Astrocyte (in vitro differentiated cells and primary cell): ENCODE measurements at regions not wholly inside any gene's neighbourhood (a gene's known extent, or its start where the extent isn't known, plus 50 kb on each side); places are given as distances from the start of the nearest gene placed in this dataset.
A peak's percentile ranks its signal among the peaks of the same experiment; 100 is the strongest.

Experiments used
- DNase-seq: peaks from one replicate; pipeline ENCODE4 v3.0.0-alpha.2; 2010; ENCODE audit warnings: low read depth
- FAIRE-seq: peaks from 2 replicates; lab custom pipeline; 2011; peaks lifted over from hg19 to GRCh38; lab: Jason Lieb, UNC
- H2AFZ ChIP-seq: 2 replicates; pipeline ENCODE4 v1.6.0; 2012; ENCODE audit warnings: low read depth, low read length, inconsistent platforms
- H3K27ac ChIP-seq: 2 replicates; pipeline ENCODE4 v1.5.1; 2011; ENCODE audit warnings: low read depth, low read length, inconsistent platforms
- H3K27me3 ChIP-seq: 2 replicates; pipeline ENCODE4 v1.6.0; 2011; ENCODE audit warnings: low read length, inconsistent platforms; ENCODE audit not compliant: insufficient read depth
- H3K36me3 ChIP-seq: 2 replicates; pipeline ENCODE4 v1.5.1; 2011; ENCODE audit warnings: low read length, inconsistent platforms; ENCODE audit not compliant: insufficient read depth
- H3K4me1 ChIP-seq: 2 replicates; pipeline ENCODE4 v1.5.1; 2011; ENCODE audit warnings: low read length, inconsistent platforms; ENCODE audit not compliant: insufficient read depth
- H3K4me2 ChIP-seq: 2 replicates; pipeline ENCODE4 v1.6.0; 2012; ENCODE audit warnings: low read length, inconsistent platforms
- H3K4me3 ChIP-seq: 2 replicates; pipeline ENCODE4 v1.5.1; 2011; ENCODE audit warnings: low read depth, mild to moderate bottlenecking, low read length, inconsistent platforms; ENCODE audit not compliant: insufficient read depth
- H3K79me2 ChIP-seq: 2 replicates; pipeline ENCODE4 v1.6.0; 2012; ENCODE audit warnings: mild to moderate bottlenecking, low read length, inconsistent platforms; ENCODE audit not compliant: insufficient read depth
- H3K9ac ChIP-seq: 2 replicates; pipeline ENCODE4 v1.6.0; 2012; ENCODE audit warnings: mild to moderate bottlenecking, low read length, inconsistent platforms
- H3K9me3 ChIP-seq: 2 replicates; pipeline ENCODE4 v1.5.1; 2012; ENCODE audit warnings: low read depth, mild to moderate bottlenecking, low read length, inconsistent platforms; ENCODE audit not compliant: insufficient read depth
- H4K20me1 ChIP-seq: 2 replicates; pipeline ENCODE4 v1.6.0; 2012; ENCODE audit warnings: low read length, inconsistent platforms; ENCODE audit not compliant: insufficient read depth
- H3K27ac Mint-ChIP-seq: one replicate; pipeline ENCODE4 v1.8.0; 2021; ENCODE audit warnings: mild to moderate bottlenecking, mixed read lengths; ENCODE audit not compliant: unreplicated experiment
- H3K27me3 Mint-ChIP-seq: one replicate; pipeline ENCODE4 v1.8.0; 2021; ENCODE audit warnings: low read depth, mixed read lengths; ENCODE audit not compliant: unreplicated experiment
- H3K36me3 Mint-ChIP-seq: one replicate; pipeline ENCODE4 v1.8.0; 2021; ENCODE audit warnings: low read depth, mixed read lengths; ENCODE audit not compliant: unreplicated experiment
- H3K4me1 Mint-ChIP-seq: one replicate; pipeline ENCODE4 v1.8.0; 2021; ENCODE audit warnings: low read depth, mixed read lengths; ENCODE audit not compliant: unreplicated experiment
- H3K4me3 Mint-ChIP-seq: one replicate; pipeline ENCODE4 v1.8.0; 2021; ENCODE audit warnings: mild to moderate bottlenecking, moderate library complexity, mixed read lengths; ENCODE audit not compliant: unreplicated experiment
- H3K9me3 Mint-ChIP-seq: one replicate; pipeline ENCODE4 v1.8.0; 2021; ENCODE audit warnings: mild to moderate bottlenecking, mixed read lengths; ENCODE audit not compliant: unreplicated experiment
- EZH2 ChIP-seq: IDR thresholded peaks from 2 replicates; pipeline ENCODE4 v1.6.1; 2012; ENCODE audit warnings: mild to moderate bottlenecking, low read length, inconsistent platforms; ENCODE audit not compliant: insufficient read depth
- TF ChIP-seq, protein P1 (sequence below): IDR thresholded peaks from 2 replicates; pipeline ENCODE4 v1.5.1; 2011; ENCODE audit warnings: low read depth, mild to moderate bottlenecking, inconsistent platforms, low read length, moderate library complexity; ENCODE audit not compliant: insufficient read depth

DNA sequence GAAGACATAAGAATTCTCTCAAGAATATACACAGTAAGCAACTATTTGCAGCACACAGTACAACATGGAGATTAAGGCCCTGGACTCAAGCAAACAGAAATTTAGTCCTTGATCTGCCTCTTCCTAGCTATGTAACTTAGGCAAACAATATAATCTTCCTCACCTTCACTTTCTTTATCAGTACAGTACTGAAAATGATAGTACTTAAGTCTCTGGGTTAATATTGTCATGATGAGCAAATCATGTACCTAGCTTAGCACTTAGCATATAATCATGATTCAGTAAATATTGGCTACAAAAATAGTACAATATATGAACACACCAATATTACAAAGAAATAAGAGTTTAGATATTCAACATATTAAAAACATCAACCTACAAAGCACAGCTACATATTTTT is 320.5 kb downstream of the HACE1 start:
- FAIRE-seq: no peak
- H3K4me1 Mint-ChIP-seq: peaks cover 53% of the 10 kb centered on the region

GRCh38 chr6:104537872-104538271 is 321.8 kb downstream of the HACE1 start:
- no peak overlapping the region for H3K4me3 ChIP-seq
- FAIRE-seq (no peak), DNase-seq (no peak)
- H3K27me3 ChIP-seq: no peaks in the 10 kb centered on the region
- no peak overlapping the region for H3K4me3 Mint-ChIP-seq
- no peak overlapping the region for H3K9ac ChIP-seq
- H3K27ac ChIP-seq: no peak overlapping the region
- H3K9me3 Mint-ChIP-seq: no peaks in the 10 kb centered on the region
- no peaks in the 10 kb centered on the region for H3K27me3 Mint-ChIP-seq
- no peak overlapping the region for H2AFZ ChIP-seq
- H3K4me1 Mint-ChIP-seq: peaks cover 61% of the 10 kb centered on the region
- H3K4me1 ChIP-seq: peaks cover 9% of the 10 kb centered on the region
- no peaks in the 10 kb centered on the region for H3K36me3 Mint-ChIP-seq
- no peaks in the 10 kb centered on the region for H3K9me3 ChIP-seq
- TF ChIP-seq, protein P1, sequence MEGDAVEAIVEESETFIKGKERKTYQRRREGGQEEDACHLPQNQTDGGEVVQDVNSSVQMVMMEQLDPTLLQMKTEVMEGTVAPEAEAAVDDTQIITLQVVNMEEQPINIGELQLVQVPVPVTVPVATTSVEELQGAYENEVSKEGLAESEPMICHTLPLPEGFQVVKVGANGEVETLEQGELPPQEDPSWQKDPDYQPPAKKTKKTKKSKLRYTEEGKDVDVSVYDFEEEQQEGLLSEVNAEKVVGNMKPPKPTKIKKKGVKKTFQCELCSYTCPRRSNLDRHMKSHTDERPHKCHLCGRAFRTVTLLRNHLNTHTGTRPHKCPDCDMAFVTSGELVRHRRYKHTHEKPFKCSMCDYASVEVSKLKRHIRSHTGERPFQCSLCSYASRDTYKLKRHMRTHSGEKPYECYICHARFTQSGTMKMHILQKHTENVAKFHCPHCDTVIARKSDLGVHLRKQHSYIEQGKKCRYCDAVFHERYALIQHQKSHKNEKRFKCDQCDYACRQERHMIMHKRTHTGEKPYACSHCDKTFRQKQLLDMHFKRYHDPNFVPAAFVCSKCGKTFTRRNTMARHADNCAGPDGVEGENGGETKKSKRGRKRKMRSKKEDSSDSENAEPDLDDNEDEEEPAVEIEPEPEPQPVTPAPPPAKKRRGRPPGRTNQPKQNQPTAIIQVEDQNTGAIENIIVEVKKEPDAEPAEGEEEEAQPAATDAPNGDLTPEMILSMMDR: no peak
- TF ChIP-seq EZH2: no peak
- no peak overlapping the region for H3K4me2 ChIP-seq
- H4K20me1 ChIP-seq: no peaks in the 10 kb centered on the region
- no peak overlapping the region for H3K27ac Mint-ChIP-seq
- H3K36me3 ChIP-seq: no peaks in the 10 kb centered on the region
- H3K79me2 ChIP-seq: no peaks in the 10 kb centered on the region

More for the DNA sequence above, 320.5 kb downstream of the HACE1 start:
- Histone ChIP-seq H2AFZ (no peak overlapping the region), H3K27ac (no peak overlapping the region), H3K9me3 (no peaks in the 10 kb centered on the region), H3K36me3 (no peaks in the 10 kb centered on the region), H4K20me1 (no peaks in the 10 kb centered on the region), H3K79me2 (no peaks in the 10 kb centered on the region), H3K4me3 (no peak overlapping the region), H3K27me3 (no peaks in the 10 kb centered on the region), H3K4me1 (peaks cover 6% of the 10 kb centered on the region), H3K9ac (no peak overlapping the region), H3K4me2 (no peak overlapping the region)
- Mint-ChIP-seq H3K27me3 (no peaks in the 10 kb centered on the region), H3K9me3 (no peaks in the 10 kb centered on the region), H3K36me3 (no peaks in the 10 kb centered on the region), H3K27ac (peak overlapping the region; percentile 89), H3K4me3 (no peak overlapping the region)
- no peak for TF ChIP-seq EZH2
- TF ChIP-seq, protein P1: no peak
- no peak for DNase-seq

DNA sequence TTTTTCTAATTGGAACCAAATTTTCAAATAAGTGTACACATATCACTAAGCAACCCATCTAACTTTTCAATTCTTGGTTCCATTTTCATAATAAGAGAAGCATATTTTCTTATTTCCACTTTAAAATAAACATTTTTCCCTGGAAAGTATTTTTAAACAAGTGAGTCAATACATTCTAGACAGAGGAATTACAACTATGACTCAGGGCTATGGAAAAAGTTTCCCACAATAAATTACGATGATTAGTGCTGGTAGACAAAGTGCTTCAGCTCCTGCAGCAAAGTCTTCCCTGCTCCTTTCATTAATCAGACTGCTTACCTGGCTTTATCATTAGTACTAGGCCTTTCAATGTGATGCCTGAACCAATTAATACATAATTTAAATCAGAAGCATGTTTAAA is 322.5 kb downstream of the HACE1 start:
- Mint-ChIP-seq H3K4me3 (no peak overlapping the region), H3K27ac (peak overlapping the region; percentile 75), H3K36me3 (no peaks in the 10 kb centered on the region), H3K9me3 (no peaks in the 10 kb centered on the region), H3K4me1 (peaks cover 61% of the 10 kb centered on the region), H3K27me3 (no peaks in the 10 kb centered on the region)
- H3K9ac ChIP-seq: no peak overlapping the region
- no peaks in the 10 kb centered on the region for H3K27me3 ChIP-seq
- FAIRE-seq (no peak), DNase-seq (peak; percentile 74)
- H3K4me3 ChIP-seq: no peak overlapping the region
- H3K4me1 ChIP-seq: peaks cover 9% of the 10 kb centered on the region
- H3K79me2 ChIP-seq: no peaks in the 10 kb centered on the region
- H3K27ac ChIP-seq: no peak overlapping the region
- no peaks in the 10 kb centered on the region for H3K36me3 ChIP-seq
- H3K9me3 ChIP-seq: no peaks in the 10 kb centered on the region
- TF ChIP-seq, protein P1: no peak
- no peak for TF ChIP-seq EZH2
- H2AFZ ChIP-seq: no peak overlapping the region
- peak overlapping the region; percentile 22 for H3K4me2 ChIP-seq
- H4K20me1 ChIP-seq: no peaks in the 10 kb centered on the region
